HEK293T (cell line): ENCODE measurements at regions not wholly inside any gene's neighbourhood (a gene's known extent, or its start where the extent isn't known, plus 50 kb on each side); places are given as distances from the start of the nearest gene placed in this dataset.

ENCODE experiments used
- BHLHE40 ChIP-seq: fragments of 450-650 bp; IDR thresholded peaks from 2 replicates; pipeline ENCODE4 v1.6.1; 2016; ENCODE audit warnings: mild to moderate bottlenecking, moderate library complexity, borderline replicate concordance
- FOXA1 ChIP-seq: fragments of 450-650 bp; IDR thresholded peaks from 2 replicates; pipeline ENCODE4 v1.6.1; 2016; ENCODE audit warnings: mild to moderate bottlenecking
- FOXK2 ChIP-seq: fragments of 450-650 bp; IDR thresholded peaks from 2 replicates; pipeline ENCODE4 v1.6.1; 2016; ENCODE audit warnings: mild to moderate bottlenecking
- HDGF ChIP-seq: fragments of 450-650 bp; IDR thresholded peaks from 2 replicates; pipeline ENCODE4 v1.6.1; 2017; ENCODE audit warnings: antibody characterized with exemption, borderline replicate concordance
- L3MBTL2 ChIP-seq: fragments of 450-650 bp; conservative IDR thresholded peaks from 2 replicates; pipeline ENCODE4 v1.6.1; 2016; ENCODE audit warnings: mild to moderate bottlenecking
- LEF1 ChIP-seq: fragments of 450-650 bp; IDR thresholded peaks from 2 replicates; pipeline ENCODE4 v1.6.1; 2017; ENCODE audit warnings: mild to moderate bottlenecking, borderline replicate concordance
- SP1 ChIP-seq: fragments of 450-650 bp; IDR thresholded peaks from 2 replicates; pipeline ENCODE4 v1.6.1; 2017
- SUZ12 ChIP-seq: fragments of 450-650 bp; IDR thresholded peaks from 2 replicates; pipeline ENCODE4 v1.6.1; 2016; ENCODE audit warnings: mild to moderate bottlenecking
- TARDBP ChIP-seq: fragments of 450-650 bp; IDR thresholded peaks from 2 replicates; pipeline ENCODE4 v1.6.1; 2016
- ZNF384 ChIP-seq: fragments of 450-650 bp; IDR thresholded peaks from 2 replicates; pipeline ENCODE4 v1.6.1; 2016
- TF ChIP-seq, protein P1 (sequence below): fragments of 450-650 bp; IDR thresholded peaks from 2 replicates; pipeline ENCODE4 v1.6.1; 2016

DNA sequence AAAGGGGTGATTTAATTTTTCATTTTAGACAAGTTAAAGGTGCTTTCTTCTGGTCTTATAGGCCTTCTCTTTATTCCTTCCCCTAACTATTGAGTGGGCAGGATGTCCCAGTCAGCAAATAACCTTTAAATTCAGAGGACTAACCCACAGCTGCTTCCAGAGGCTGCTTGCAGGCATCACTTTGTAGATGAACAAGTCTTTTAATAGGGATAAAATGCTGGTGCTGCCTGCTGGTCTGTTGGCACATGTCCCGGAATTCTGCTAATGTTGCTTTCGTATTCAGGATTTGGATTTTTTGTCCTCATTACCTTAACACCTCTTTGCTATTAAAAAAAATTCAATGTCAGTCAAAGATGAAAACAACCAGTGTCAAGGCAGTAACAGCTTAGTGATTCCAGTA is 132.7 kb upstream of the KL start:
- no peak for TF ChIP-seq SUZ12
- TF ChIP-seq LEF1 = no peak
- TF ChIP-seq FOXK2 = no peak
- TF ChIP-seq, protein P1, sequence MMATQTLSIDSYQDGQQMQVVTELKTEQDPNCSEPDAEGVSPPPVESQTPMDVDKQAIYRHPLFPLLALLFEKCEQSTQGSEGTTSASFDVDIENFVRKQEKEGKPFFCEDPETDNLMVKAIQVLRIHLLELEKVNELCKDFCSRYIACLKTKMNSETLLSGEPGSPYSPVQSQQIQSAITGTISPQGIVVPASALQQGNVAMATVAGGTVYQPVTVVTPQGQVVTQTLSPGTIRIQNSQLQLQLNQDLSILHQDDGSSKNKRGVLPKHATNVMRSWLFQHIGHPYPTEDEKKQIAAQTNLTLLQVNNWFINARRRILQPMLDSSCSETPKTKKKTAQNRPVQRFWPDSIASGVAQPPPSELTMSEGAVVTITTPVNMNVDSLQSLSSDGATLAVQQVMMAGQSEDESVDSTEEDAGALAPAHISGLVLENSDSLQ = no peak
- no peak for TF ChIP-seq BHLHE40
- TF ChIP-seq ZNF384 = no peak
- no peak for TF ChIP-seq FOXA1
- no peak for TF ChIP-seq TARDBP
- no peak for TF ChIP-seq L3MBTL2
- no peak for TF ChIP-seq HDGF
- TF ChIP-seq SP1 = no peak
